ENCODE measurements at regions not wholly inside any gene's neighbourhood (a gene's known extent, or its start where the extent isn't known, plus 50 kb on each side); places are given as distances from the start of the nearest gene placed in this dataset.

DNA sequence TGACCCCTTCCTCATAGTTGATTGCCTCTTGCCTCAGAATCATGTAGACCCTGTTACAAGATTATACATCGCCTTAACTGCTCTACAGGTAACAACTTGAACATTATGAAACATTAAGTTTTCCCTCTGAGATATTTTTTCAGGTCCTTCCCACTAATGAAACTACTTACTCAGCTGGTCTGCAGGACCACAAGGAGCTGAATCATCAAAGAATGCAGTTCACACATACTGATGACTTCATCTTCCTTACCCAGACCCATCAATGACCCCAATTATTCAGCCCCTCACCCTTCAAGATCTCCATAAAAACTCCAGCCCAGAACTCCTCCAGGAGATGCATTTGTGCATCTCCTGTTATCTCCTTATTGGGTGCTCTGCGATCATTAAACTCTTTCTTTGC lies 720.9 kb downstream of the RAPGEF2 start:
- TF ChIP-seq, protein P1, sequence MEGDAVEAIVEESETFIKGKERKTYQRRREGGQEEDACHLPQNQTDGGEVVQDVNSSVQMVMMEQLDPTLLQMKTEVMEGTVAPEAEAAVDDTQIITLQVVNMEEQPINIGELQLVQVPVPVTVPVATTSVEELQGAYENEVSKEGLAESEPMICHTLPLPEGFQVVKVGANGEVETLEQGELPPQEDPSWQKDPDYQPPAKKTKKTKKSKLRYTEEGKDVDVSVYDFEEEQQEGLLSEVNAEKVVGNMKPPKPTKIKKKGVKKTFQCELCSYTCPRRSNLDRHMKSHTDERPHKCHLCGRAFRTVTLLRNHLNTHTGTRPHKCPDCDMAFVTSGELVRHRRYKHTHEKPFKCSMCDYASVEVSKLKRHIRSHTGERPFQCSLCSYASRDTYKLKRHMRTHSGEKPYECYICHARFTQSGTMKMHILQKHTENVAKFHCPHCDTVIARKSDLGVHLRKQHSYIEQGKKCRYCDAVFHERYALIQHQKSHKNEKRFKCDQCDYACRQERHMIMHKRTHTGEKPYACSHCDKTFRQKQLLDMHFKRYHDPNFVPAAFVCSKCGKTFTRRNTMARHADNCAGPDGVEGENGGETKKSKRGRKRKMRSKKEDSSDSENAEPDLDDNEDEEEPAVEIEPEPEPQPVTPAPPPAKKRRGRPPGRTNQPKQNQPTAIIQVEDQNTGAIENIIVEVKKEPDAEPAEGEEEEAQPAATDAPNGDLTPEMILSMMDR (IDR thresholded peaks at IDR 0.05), result no peak
- TF ChIP-seq ZFX (IDR thresholded peaks at IDR 0.05; ENCODE audit: borderline replicate concordance), result no peak

Data from 22Rv1 (cell line).